NCI-H1694 (cell line): ENCODE measurements at regions not wholly inside any gene's neighbourhood (a gene's known extent, or its start where the extent isn't known, plus 50 kb on each side); places are given as distances from the start of the nearest gene placed in this dataset.

Experiments
- DNase-seq: peaks from one replicate; lab custom pipeline; 2025; lab: John Stamatoyannopoulos, UW

DNA sequence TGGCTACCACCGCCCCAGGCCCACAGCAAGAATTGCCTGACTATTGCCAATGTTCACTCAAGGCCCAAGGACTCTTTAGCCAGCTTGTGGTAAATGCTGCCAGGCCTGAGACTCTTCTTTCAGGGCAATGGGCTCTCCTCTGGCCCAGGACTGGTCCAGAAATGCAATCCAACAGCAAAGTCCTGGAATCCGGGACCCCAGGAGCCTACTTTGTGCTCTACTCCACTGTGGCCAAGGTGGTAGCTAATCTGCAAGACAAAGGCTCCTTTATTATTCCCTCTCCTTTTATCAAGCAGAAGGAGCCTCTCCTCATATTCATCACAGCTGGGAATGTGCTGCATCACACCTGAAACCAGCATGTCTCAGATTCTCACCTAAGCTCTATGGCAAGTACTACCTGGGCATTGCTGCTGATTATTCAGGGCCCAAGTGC lies 107.6 kb upstream of the PRSS58 start:
- no peak for DNase-seq

GRCh38 chr7:142364551-142364950 lies 106.7 kb upstream of the PRSS58 start:
- DNase-seq, result no peak

GRCh38 chr7:142362349-142362748 lies 104.5 kb upstream of the PRSS58 start:
- no peak for DNase-seq

DNA sequence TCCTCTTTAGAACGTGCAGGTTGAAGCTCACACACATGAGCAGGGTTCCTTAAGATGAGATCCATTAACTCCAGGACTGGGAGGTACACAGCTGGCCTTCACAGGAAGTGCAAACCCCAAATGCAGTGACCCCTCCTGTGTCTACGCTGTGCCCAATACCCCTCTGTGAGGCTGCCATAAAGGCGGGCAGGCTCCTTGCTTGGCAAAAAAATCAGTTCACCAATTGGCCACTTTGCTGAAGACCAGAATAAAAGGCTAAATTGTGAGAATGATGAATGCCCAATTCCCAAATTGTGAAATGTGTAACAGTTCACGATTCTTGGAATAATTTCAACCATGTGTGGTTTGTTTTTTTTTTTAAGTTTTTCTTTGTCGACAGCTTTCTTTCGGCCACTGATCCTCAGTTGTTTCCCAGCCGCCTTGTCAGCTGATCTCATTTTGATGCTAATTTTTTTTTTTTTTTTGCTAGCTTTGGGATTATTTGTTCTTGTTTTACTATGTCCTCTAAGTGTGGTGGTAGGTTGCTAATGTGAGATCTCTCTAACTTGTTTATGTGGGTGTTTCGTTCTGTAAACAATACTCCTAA lies 101.9 kb upstream of the PRSS58 start:
- DNase-seq, result no peak

DNA sequence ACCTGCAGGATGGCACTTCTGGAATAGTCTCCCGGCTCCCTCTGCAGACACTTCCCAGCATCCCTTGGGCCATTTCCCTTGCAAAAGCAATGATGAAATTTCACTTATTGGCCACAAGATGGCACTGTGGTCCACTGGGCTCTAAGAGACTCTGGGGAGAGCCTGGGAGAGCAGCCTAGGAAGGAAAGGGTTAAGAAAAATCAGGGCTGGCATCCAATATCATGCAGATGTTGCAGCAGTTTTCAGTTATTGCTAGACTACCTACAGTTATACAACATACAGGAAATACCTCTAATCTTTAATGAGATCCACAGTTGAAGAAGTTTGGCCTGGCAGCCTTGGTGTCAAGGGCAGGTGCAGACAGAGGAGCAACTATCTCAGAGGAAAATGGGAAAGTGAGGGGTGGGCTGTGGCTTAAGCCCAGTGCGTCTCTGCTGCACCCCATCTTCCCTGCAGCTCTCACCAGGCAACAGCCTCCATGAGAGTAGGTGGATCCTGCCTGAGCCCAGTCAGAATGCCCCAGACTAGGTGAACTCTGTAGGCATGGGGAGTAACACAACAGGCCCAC lies 100.2 kb upstream of the PRSS58 start:
- peak; percentile 17 for DNase-seq

GRCh38 chr7:142356166-142356565 lies 98.3 kb upstream of the PRSS58 start:
- DNase-seq, result no peak

GRCh38 chr7:142355328-142355727 lies 97.5 kb upstream of the PRSS58 start:
- DNase-seq, result no peak

- DNase-seq, result no peak
Observed at GRCh38 chr7:142353147-142354060, 95.5 kb upstream of the PRSS58 start.

GRCh38 chr7:142352543-142352942 lies 94.7 kb upstream of the PRSS58 start:
- DNase-seq, result no peak

DNA sequence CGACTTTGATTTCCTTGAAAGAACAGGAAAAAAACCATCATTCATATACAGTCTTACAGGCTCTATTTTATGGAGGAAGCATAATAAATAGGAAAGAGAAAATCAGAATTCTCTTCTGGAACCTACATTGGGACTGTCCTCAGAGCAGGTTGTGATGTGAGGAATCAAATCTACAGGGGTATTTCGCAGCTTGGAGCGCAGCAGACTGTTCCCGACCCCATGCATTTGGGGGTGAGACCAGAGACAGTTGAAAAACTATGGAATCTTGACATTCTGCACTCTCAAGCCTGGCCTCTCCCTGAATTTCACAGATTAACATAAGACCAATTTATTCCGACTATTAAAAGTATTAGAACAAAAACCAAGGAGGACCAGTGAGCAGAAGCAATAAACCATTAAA lies 93.3 kb upstream of the PRSS58 start:
- DNase-seq, result no peak

DNA sequence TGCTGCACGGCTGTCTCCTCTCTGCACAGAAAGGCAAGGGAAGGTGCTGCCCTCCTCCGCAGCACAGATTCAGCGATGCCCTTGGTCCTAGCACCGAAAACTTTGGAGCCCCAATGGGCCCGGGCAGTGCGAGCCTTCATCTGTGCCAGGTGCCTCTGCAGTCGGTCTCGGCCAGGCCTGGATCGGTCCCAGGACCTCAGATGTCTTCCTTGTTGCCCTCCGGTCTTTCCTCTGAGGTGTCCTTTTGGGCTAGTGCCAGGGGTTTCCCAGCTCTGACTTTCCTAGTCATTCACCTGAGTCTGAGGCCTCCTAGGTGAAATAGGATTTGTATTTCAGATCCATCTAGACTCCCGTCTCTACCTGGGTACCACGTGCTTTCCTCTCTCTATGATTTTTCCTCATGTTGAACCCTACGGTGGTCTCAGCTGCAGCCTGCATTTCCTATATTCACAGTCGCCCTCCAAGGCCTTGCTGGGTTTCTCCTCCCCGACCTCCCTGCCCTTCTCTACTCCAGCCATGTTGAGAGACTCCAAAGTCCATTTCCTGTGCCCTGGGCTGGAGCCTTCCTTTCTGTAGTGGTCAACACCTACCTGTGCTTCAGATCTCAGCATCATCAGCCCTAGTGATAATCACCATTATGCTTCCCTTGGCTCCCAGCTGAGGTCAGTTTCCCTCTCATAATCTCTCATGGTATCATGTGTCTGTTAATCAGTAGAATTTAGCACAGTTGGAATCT lies 92.0 kb upstream of the PRSS58 start:
- no peak for DNase-seq

DNA sequence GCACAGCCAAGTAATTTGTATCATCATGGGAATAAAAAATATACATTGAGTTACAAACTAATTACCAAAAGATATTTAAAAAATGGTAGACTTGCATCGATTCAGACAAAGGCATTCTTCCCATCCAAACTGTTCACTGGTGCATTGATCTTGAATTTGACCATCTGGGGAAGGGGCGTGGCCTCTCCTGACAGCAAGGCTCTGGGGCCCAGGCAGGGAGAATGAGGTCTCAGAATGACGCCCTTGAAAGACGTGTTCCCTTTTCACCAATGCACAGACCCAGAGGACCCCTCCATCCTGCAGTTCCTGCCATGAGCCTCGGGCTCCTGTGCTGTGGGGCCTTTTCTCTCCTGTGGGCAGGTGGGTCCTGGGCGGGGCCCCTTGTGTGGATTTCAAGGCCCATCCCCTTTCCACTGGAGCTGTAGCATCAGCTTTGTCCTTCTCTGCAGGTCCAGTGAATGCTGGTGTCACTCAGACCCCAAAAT lies 91.1 kb upstream of the PRSS58 start:
- DNase-seq, result no peak

DNA sequence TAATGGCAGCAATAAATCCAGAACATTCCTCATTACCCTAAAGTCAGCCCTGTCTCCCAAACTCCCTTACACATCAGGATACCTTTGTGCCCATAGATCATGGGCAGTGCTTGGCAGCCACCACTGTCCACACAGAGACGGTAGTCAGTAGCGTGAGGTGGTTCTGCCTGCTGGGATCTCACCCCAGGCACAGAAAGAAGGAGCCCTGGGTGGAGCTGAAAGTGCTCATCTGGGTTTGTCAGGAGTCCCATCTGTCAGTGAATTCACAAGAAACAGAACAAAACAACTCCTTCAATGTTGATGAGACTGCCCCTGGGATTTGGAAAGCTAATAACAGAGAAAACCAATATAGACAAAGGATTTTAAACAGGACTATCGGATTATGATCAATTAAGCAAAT lies 90.2 kb upstream of the PRSS58 start:
- no peak for DNase-seq

GRCh38 chr7:142347091-142347490 lies 89.2 kb upstream of the PRSS58 start:
- DNase-seq, result no peak

DNA sequence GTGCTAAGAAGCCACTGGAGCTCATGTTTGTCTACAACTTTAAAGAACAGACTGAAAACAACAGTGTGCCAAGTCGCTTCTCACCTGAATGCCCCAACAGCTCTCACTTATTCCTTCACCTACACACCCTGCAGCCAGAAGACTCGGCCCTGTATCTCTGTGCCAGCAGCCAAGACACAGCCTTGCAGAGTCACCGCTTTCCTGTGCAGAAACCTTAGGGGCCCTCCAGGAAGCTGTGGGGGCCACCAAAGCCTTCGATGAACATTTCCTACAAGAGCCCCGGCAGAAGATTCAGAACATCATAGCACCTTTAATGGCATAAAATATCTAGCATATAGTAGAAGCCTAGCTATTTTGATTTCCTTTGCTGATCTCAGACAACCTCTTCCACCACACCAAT lies 88.0 kb upstream of the PRSS58 start:
- DNase-seq, result no peak

- DNase-seq, result no peak
Observed at GRCh38 chr7:142338633-142339501, 81.0 kb upstream of the PRSS58 start.

DNA sequence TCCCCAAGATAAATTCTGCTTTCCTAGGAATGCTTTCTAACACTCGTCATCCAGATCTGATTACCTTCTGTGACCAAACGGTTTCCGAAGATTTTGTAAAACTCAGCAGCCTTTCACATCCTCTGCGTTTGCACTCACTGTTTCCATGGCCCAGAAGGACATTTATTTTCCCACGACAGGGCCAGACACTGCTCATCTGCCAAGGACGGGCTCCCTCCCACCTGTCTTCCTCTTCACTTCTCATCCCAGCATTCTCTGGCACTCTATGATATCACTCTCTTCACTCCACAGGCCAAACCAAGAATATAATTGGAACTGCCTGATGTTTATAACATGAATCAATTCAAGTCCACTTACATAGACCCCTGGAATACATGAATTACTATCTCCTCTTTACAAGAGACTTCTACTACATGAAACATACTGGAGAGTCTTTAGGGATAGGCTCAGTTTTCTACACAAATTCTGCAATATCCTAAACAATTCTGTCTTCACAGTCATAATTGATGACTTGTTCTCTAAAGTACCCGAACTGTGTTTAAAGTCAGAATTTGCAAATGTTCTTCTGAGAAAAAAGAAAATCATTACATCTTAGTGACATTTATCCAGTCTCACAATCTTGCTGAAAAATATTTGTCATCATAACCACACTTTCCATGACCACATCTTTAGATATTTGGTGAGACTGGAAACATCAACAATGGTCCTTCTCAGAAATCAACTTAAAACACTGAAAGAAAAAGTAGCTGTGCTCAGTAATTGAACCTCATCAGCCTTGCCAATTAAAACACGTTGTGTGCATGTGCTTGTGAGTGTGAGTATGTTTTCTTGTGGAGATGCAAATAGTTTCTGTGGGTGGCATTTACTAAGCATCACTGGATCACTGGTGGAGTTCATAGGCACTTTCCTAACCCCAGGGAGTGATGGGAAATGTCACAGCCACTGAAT lies 79.5 kb upstream of the PRSS58 start:
- no peak for DNase-seq

GRCh38 chr7:142334806-142335205 lies 76.9 kb upstream of the PRSS58 start:
- DNase-seq, result no peak

DNA sequence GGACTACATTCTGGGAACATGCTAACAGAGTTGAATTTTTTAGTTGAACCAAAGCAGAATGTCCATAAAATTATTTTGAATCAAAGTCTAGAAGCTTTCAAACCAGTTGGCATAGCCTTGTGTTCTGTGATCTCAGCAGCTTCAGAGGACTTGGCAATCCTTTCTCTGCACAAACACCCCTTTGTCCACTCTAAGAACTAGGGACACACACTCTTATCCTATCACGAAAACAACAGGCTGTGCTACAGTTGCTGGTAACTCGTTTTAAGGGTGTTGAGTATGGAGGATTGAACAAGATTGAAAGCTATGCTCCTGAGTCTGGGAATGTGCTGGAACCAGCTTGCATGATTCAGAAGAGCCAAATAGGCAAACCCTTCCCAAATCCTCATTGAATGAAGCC lies 76.4 kb upstream of the PRSS58 start:
- no peak for DNase-seq

GRCh38 chr7:142332421-142332820 lies 74.6 kb upstream of the PRSS58 start:
- no peak for DNase-seq
